Muscle layer of duodenum (tissue), 2 donors: ENCODE measurements at regions not wholly inside any gene's neighbourhood (a gene's known extent, or its start where the extent isn't known, plus 50 kb on each side); places are given as distances from the start of the nearest gene placed in this dataset.
"Not testable (repeated sequence)": the region's sequence is repeated elsewhere in the genome, so short reads cannot be mapped to it uniquely, and the experiment has no call there.

Source experiments
- H3K27ac ChIP-seq: one replicate; pipeline ENCODE4 v1.7.0; 2013; ENCODE audit warnings: mild to moderate bottlenecking, low read length
- H3K27me3 ChIP-seq: one replicate; pipeline ENCODE4 v1.7.0; 2013; ENCODE audit warnings: low read depth, mild to moderate bottlenecking, control low read depth, low read length
- H3K36me3 ChIP-seq, 2 donors: one replicate each; pipeline ENCODE4 v1.7.0; 2013; ENCODE audit warnings: low read length in 2 of 2, control low read depth in 1 of 2, mild to moderate bottlenecking in 1 of 2; ENCODE audit not compliant: insufficient read depth in 2 of 2, control insufficient read depth in 1 of 2
- H3K4me1 ChIP-seq, 2 donors: one replicate each; pipeline ENCODE4 v1.7.0; 2013; ENCODE audit warnings: low read length in 2 of 2, mild to moderate bottlenecking in 2 of 2, control low read depth in 1 of 2, moderate library complexity in 1 of 2; ENCODE audit not compliant: insufficient read depth in 2 of 2, control insufficient read depth in 1 of 2
- H3K4me3 ChIP-seq, 2 donors: one replicate each; pipeline ENCODE4 v1.7.0; 2013; ENCODE audit warnings: low read length in 2 of 2, low read depth in 1 of 2, mild to moderate bottlenecking in 1 of 2
- H3K9me3 ChIP-seq, 2 donors: one replicate each; pipeline ENCODE4 v1.7.0; 2013; ENCODE audit warnings: low read length in 2 of 2, control low read depth in 1 of 2, mild to moderate bottlenecking in 1 of 2; ENCODE audit not compliant: control insufficient read depth in 1 of 2
- donor health status: healthy.

- no peaks in the 10 kb centered on the region for H3K27me3 ChIP-seq
- no peak overlapping the region for H3K27ac ChIP-seq
- no peaks in the 10 kb centered on the region for H3K4me1 ChIP-seq
- H3K36me3 ChIP-seq, result no peaks in the 10 kb centered on the region
- no peak overlapping the region for H3K4me3 ChIP-seq
- H3K9me3 ChIP-seq, result no peaks in the 10 kb centered on the region
Measured at GRCh38 chr15:36161771-36162212, 417.6 kb upstream of the CDIN1 start.

GRCh38 chr15:36163983-36164382, 415.4 kb upstream of the CDIN1 start:
- not testable (repeated sequence) for H3K36me3 ChIP-seq, H3K9me3 ChIP-seq, H3K27ac ChIP-seq, H3K4me1 ChIP-seq, H3K4me3 ChIP-seq, H3K27me3 ChIP-seq

DNA sequence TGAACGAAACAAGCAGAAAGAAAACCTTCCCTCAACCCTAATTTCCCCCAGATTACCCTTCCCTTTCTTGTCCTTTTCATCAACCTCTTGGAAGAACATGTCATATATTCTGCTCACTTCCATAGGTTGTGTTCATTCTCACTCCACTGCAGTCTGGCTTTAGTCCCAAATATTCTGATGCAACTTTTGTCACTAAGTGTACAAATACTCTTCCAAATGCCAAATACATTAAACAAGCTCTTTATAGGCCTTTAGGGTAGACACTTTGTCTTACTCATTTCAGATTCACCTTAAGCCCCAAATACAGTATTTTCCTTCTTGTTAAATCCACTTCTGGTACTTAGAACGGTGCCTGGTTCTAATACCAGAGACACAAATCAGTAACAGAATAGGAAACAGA, 406.5 kb upstream of the CDIN1 start:
- no peaks in the 10 kb centered on the region for H3K36me3 ChIP-seq
- no peaks in the 10 kb centered on the region for H3K27me3 ChIP-seq
- H3K4me1 ChIP-seq, result peaks cover 6 to 21% of the 10 kb centered on the region in 2 donors
- H3K27ac ChIP-seq, result no peak overlapping the region
- H3K9me3 ChIP-seq, result no peaks in the 10 kb centered on the region
- H3K4me3 ChIP-seq, result no peak overlapping the region

- H3K4me3 ChIP-seq, result no peak overlapping the region
- H3K27ac ChIP-seq, result no peak overlapping the region
- H3K9me3 ChIP-seq, result no peaks in the 10 kb centered on the region
- H3K27me3 ChIP-seq, result no peaks in the 10 kb centered on the region
- H3K4me1 ChIP-seq, result peaks cover 6 to 21% of the 10 kb centered on the region in 2 donors
- H3K36me3 ChIP-seq, result no peaks in the 10 kb centered on the region
Measured at GRCh38 chr15:36175186-36175740, 404.2 kb upstream of the CDIN1 start.

GRCh38 chr15:36175741-36176291, 403.6 kb upstream of the CDIN1 start:
- Histone ChIP-seq H3K4me1 (peaks cover 6 to 21% of the 10 kb centered on the region in 2 donors), H3K27me3 (no peaks in the 10 kb centered on the region), H3K4me3 (no peak overlapping the region), H3K9me3 (no peaks in the 10 kb centered on the region), H3K36me3 (no peaks in the 10 kb centered on the region), H3K27ac (no peak overlapping the region)

- Histone ChIP-seq H3K27me3 (no peaks in the 10 kb centered on the region), H3K27ac (no peak overlapping the region), H3K9me3 (no peaks in the 10 kb centered on the region), H3K4me1 (peaks cover 6 to 21% of the 10 kb centered on the region in 2 donors), H3K4me3 (no peak overlapping the region), H3K36me3 (no peaks in the 10 kb centered on the region)
Measured at GRCh38 chr15:36177590-36178302, 401.7 kb upstream of the CDIN1 start.

GRCh38 chr15:36178303-36178633, 401.2 kb upstream of the CDIN1 start:
- no peaks in the 10 kb centered on the region for H3K9me3 ChIP-seq
- no peaks in the 10 kb centered on the region for H3K36me3 ChIP-seq

GRCh38 chr15:36183201-36183600, 396.2 kb upstream of the CDIN1 start:
- no peaks in the 10 kb centered on the region for H3K9me3 ChIP-seq
- no peaks in the 10 kb centered on the region for H3K36me3 ChIP-seq
- peaks cover 0 to 3% of the 10 kb centered on the region in 2 donors for H3K4me1 ChIP-seq
- H3K27me3 ChIP-seq, result no peaks in the 10 kb centered on the region
- H3K4me3 ChIP-seq, result no peak overlapping the region
- no peak overlapping the region for H3K27ac ChIP-seq

More at GRCh38 chr15:36178303-36178633, 401.2 kb upstream of the CDIN1 start:
- no peak overlapping the region for H3K27ac ChIP-seq
- peaks cover 6 to 21% of the 10 kb centered on the region in 2 donors for H3K4me1 ChIP-seq
- H3K27me3 ChIP-seq, result no peaks in the 10 kb centered on the region
- no peak overlapping the region for H3K4me3 ChIP-seq

DNA sequence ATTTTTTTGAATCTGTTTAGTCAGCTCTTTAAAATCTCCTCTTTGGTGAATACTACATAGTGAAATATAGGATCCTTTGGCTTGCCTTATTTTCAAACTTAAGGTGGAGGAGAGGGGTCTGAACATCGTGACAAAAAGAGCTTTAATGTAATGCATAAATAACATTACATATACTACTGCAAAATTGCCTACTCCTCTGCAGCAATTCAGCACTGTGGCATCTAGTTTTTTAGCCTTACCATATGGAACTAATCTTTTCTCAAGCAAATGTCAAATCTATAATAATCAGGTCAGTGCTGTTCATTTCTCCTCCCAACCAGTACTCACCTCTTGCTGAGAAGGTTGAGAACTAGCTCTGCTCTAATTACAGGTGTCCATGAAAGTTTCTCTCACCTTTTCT, 394.0 kb upstream of the CDIN1 start:
- no peaks in the 10 kb centered on the region for H3K27me3 ChIP-seq
- no peaks in the 10 kb centered on the region for H3K9me3 ChIP-seq
- H3K36me3 ChIP-seq, result no peaks in the 10 kb centered on the region
- H3K27ac ChIP-seq, result no peak overlapping the region
- no peak overlapping the region for H3K4me3 ChIP-seq
- peaks cover 0 to 3% of the 10 kb centered on the region in 2 donors for H3K4me1 ChIP-seq

GRCh38 chr15:36185845-36186244, 393.6 kb upstream of the CDIN1 start:
- no peaks in the 10 kb centered on the region for H3K36me3 ChIP-seq
- H3K27ac ChIP-seq, result no peak overlapping the region
- H3K9me3 ChIP-seq, result no peaks in the 10 kb centered on the region
- H3K4me3 ChIP-seq, result no peak overlapping the region
- no peaks in the 10 kb centered on the region for H3K27me3 ChIP-seq
- peaks cover 0 to 3% of the 10 kb centered on the region in 2 donors for H3K4me1 ChIP-seq

GRCh38 chr15:36186376-36186775, 393.1 kb upstream of the CDIN1 start:
- Histone ChIP-seq H3K36me3 (no peaks in the 10 kb centered on the region), H3K4me3 (no peak overlapping the region), H3K27ac (no peak overlapping the region), H3K4me1 (peaks cover 0 to 3% of the 10 kb centered on the region in 2 donors), H3K27me3 (no peaks in the 10 kb centered on the region), H3K9me3 (no peaks in the 10 kb centered on the region)
